ENCODE measurements at regions not wholly inside any gene's neighbourhood (a gene's known extent, or its start where the extent isn't known, plus 50 kb on each side); places are given as distances from the start of the nearest gene placed in this dataset. TPM values are rescaled to one million over a fixed set of nuclear protein-coding genes. Genes with fewer than 3 reads are reported as not detected.

GRCh38 chr19:57067440-57067839, 52.3 kb upstream of the USP29 start:
- H3K36me3 ChIP-seq, result no peaks in the 10 kb centered on the region
- no peak overlapping the region for H3K4me3 ChIP-seq
- 84 to 88% methylated on average over 3 of the region's 3 CpGs for WGBS, 2 donors
- H3K4me1 ChIP-seq, result no peaks in the 10 kb centered on the region
- DNase-seq (ENCODE audit: low spot score in 2 of 2), result no peak
- H3K27ac ChIP-seq, result no peak overlapping the region
- peaks cover 0 to 83% (median 0%) of the 10 kb centered on the region in 4 donors for H3K9me3 ChIP-seq
- no peak for TF ChIP-seq CTCF (IDR thresholded peaks at IDR 0.05)
- no peak for TF ChIP-seq EP300 (IDR thresholded peaks at IDR 0.05)
- no peak for TF ChIP-seq POLR2A (IDR thresholded peaks at IDR 0.05)
- H3K27me3 ChIP-seq, result no peaks in the 10 kb centered on the region

DNA sequence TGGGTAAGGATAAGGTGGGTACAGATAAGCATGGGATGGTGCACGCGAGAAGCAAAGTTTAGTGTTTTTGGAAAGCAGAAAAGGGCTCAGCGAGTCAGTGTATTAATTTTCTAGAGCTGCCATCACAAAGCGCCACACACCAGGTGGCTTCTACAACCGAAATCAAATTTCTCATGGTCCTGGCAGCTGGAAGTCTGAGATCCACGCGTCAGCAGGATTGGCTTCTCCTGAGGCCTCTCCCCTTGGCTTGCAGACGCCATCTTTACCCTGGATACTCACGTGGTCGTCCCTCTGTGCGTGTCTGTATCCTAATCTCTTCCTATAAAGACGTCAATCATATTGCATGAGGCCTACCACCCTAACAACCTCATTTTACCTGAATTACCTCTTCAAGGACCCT, 51.5 kb upstream of the USP29 start:
- Histone ChIP-seq H3K4me1 (no peaks in the 10 kb centered on the region), H3K27ac (no peak overlapping the region), H3K9me3 (peaks cover 0 to 82% (median 0%) of the 10 kb centered on the region in 4 donors), H3K4me3 (no peak overlapping the region), H3K36me3 (no peaks in the 10 kb centered on the region), H3K27me3 (no peaks in the 10 kb centered on the region)
- no peak for DNase-seq (ENCODE audit: low spot score in 2 of 2)
- WGBS, 2 donors, result 77 to 83% methylated on average over 12 of the region's 12 CpGs
- no peak for TF ChIP-seq CTCF (IDR thresholded peaks at IDR 0.05)
- no peak for TF ChIP-seq EP300 (IDR thresholded peaks at IDR 0.05)
- TF ChIP-seq POLR2A (IDR thresholded peaks at IDR 0.05), result no peak

- DNase-seq (ENCODE audit: low spot score in 2 of 2), result no peak
- TF ChIP-seq CTCF (IDR thresholded peaks at IDR 0.05) (no peak), POLR2A (IDR thresholded peaks at IDR 0.05) (no peak), EP300 (IDR thresholded peaks at IDR 0.05) (no peak)
- WGBS, 2 donors, result 32% methylated on average over 24 of the region's 24 CpGs
- H3K27ac ChIP-seq, result no peak overlapping the region
- no peaks in the 10 kb centered on the region for H3K36me3 ChIP-seq
- H3K4me3 ChIP-seq, result no peak overlapping the region
- no peaks in the 10 kb centered on the region for H3K4me1 ChIP-seq
- peaks cover 0 to 82% (median 0%) of the 10 kb centered on the region in 4 donors for H3K9me3 ChIP-seq
- no peaks in the 10 kb centered on the region for H3K27me3 ChIP-seq
These were observed 50.7 kb upstream of the USP29 start for GRCh38 chr19:57068921-57069697.

Small RNAs in the stretch of these regions (small RNA-seq; reads per million reads assigned to genes)
- gene AC044792.1, result not detected

Measured in tibial nerve (tissue), 4 donors.